ENCODE measurements at regions not wholly inside any gene's neighbourhood (a gene's known extent, or its start where the extent isn't known, plus 50 kb on each side); places are given as distances from the start of the nearest gene placed in this dataset.
A peak's percentile ranks its signal among the peaks of the same experiment; 100 is the strongest.

GRCh38 chr4:103802766-103803165, 83.0 kb upstream of the TACR3 start:
- no peak for DNase-seq (ENCODE audit: low read depth)
- peak; percentile 20; the same call in 1 of the 2 replicates for TF ChIP-seq CTCF (IDR thresholded peaks at IDR 0.05; ENCODE audit: control insufficient read depth, extremely low read depth, insufficient read depth)
- H3K4me3 ChIP-seq (ENCODE audit: low read depth, low read length) = no peak overlapping the region

- H3K4me3 ChIP-seq (ENCODE audit: low read depth, low read length) = no peak overlapping the region
- no peak for DNase-seq (ENCODE audit: low read depth)
- no peak for TF ChIP-seq CTCF (IDR thresholded peaks at IDR 0.05; ENCODE audit: control insufficient read depth, extremely low read depth, insufficient read depth)
Measured at GRCh38 chr4:103787057-103787456, 67.3 kb upstream of the TACR3 start.

GRCh38 chr4:103786593-103786992, 66.8 kb upstream of the TACR3 start:
- H3K4me3 ChIP-seq (ENCODE audit: low read depth, low read length) = no peak overlapping the region
- no peak for DNase-seq (ENCODE audit: low read depth)
- no peak for TF ChIP-seq CTCF (IDR thresholded peaks at IDR 0.05; ENCODE audit: control insufficient read depth, extremely low read depth, insufficient read depth)

GRCh38 chr4:103786014-103786413, 66.2 kb upstream of the TACR3 start:
- H3K4me3 ChIP-seq (ENCODE audit: low read depth, low read length) = no peak overlapping the region
- DNase-seq (ENCODE audit: low read depth) = peak; percentile 50
- peak; percentile 81 for TF ChIP-seq CTCF (IDR thresholded peaks at IDR 0.05; ENCODE audit: control insufficient read depth, extremely low read depth, insufficient read depth)

GRCh38 chr4:103778221-103778620, 58.4 kb upstream of the TACR3 start:
- no peak for DNase-seq (ENCODE audit: low read depth)
- no peak overlapping the region for H3K4me3 ChIP-seq (ENCODE audit: low read depth, low read length)
- no peak for TF ChIP-seq CTCF (IDR thresholded peaks at IDR 0.05; ENCODE audit: control insufficient read depth, extremely low read depth, insufficient read depth)

GRCh38 chr4:103774326-103774825, 54.6 kb upstream of the TACR3 start:
- DNase-seq (ENCODE audit: low read depth) = no peak
- H3K4me3 ChIP-seq (ENCODE audit: low read depth, low read length) = no peak overlapping the region
- no peak for TF ChIP-seq CTCF (IDR thresholded peaks at IDR 0.05; ENCODE audit: control insufficient read depth, extremely low read depth, insufficient read depth)

- no peak for DNase-seq (ENCODE audit: low read depth)
- H3K4me3 ChIP-seq (ENCODE audit: low read depth, low read length) = no peak overlapping the region
- TF ChIP-seq CTCF (IDR thresholded peaks at IDR 0.05; ENCODE audit: control insufficient read depth, extremely low read depth, insufficient read depth) = no peak
Measured at GRCh38 chr4:103773691-103774231, 54.0 kb upstream of the TACR3 start.
